Peyer's patch (tissue), 4 donors: ENCODE measurements at regions not wholly inside any gene's neighbourhood (a gene's known extent, or its start where the extent isn't known, plus 50 kb on each side); places are given as distances from the start of the nearest gene placed in this dataset.
A peak's percentile ranks its signal among the peaks of the same experiment; 100 is the strongest.

Experiments used
- DNase-seq, 3 donors: peaks; one replicate each; pipeline ENCODE4 v3.0.0-alpha.2; 2017 to 2019
- H3K27ac ChIP-seq, 4 donors: fragments of 200-600 bp; sonication (generic); one replicate each; pipeline ENCODE4 v1.5.1; 2016 to 2019
- H3K27me3 ChIP-seq, 2 donors: fragments of 200-600 bp; sonication (generic); one replicate each; pipeline ENCODE4 v1.5.1; 2019
- H3K36me3 ChIP-seq, 3 donors: fragments of 200-600 bp; sonication (generic); one replicate each; pipeline ENCODE4 v1.5.1; 2016 to 2019
- H3K4me1 ChIP-seq, 4 donors: fragments of 200-600 bp; sonication (generic); one replicate each; pipeline ENCODE4 v1.5.1; 2016 to 2019
- H3K4me3 ChIP-seq, 4 donors: fragments of 200-600 bp; sonication (generic); 1 replicate in 3 of 4; 2 replicates in 1 of 4; pipeline ENCODE4 v1.5.1; 2016 to 2019; ENCODE audit warnings: mild to moderate bottlenecking in 1 of 4
- H3K9me3 ChIP-seq, 4 donors: fragments of 200-600 bp; sonication (generic); one replicate each; pipeline ENCODE4 v1.5.1; 2016 to 2019; ENCODE audit warnings: mild to moderate bottlenecking in 1 of 4
- POLR2A ChIP-seq, 2 donors: fragments of 450-650 bp; IDR thresholded peaks; one replicate each; pipeline ENCODE4 v1.5.1; 2017; ENCODE audit warnings: antibody characterized with exemption in 2 of 2, mild to moderate bottlenecking in 2 of 2, moderate library complexity in 2 of 2
- TF ChIP-seq, protein P1 (sequence below), 6 experiments: fragments of 450-650 bp in 4 of 6; fragments of 200-600 bp in 2 of 6; sonication (generic) in 1 of 6; IDR thresholded peaks; one replicate each; pipeline ENCODE4 v1.5.1; 2017 to 2019; ENCODE audit warnings: antibody characterized with exemption in 6 of 6, mild to moderate bottlenecking in 3 of 6, moderate library complexity in 1 of 6

DNA sequence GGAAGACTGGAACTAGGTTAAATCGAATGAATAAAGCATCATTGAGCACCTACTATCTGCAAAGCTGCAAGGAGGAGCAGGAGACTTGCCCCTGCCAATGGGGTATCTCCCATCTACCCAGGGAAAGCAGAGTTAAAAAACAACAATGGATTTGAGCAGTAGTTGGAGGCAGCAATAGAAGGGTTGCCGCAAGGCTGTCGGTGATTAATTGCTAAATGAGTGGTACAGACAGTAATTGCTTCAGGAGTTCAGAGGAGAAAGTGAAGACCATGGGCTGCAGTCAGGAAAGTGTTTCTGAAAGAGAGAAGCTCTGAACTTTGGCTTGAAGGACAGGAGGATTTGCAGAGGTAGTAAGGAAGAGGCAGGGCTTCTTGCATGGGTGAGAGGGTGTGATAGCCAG is 152.9 kb downstream of the ACTL8 start:
- no peaks in the 10 kb centered on the region for H3K36me3 ChIP-seq
- no peak overlapping the region for H3K27ac ChIP-seq
- H3K27me3 ChIP-seq: no peaks in the 10 kb centered on the region
- H3K4me3 ChIP-seq: no peak overlapping the region
- no peaks in the 10 kb centered on the region for H3K9me3 ChIP-seq
- no peak for TF ChIP-seq POLR2A (IDR thresholded peaks at IDR 0.05)
- TF ChIP-seq, protein P1, sequence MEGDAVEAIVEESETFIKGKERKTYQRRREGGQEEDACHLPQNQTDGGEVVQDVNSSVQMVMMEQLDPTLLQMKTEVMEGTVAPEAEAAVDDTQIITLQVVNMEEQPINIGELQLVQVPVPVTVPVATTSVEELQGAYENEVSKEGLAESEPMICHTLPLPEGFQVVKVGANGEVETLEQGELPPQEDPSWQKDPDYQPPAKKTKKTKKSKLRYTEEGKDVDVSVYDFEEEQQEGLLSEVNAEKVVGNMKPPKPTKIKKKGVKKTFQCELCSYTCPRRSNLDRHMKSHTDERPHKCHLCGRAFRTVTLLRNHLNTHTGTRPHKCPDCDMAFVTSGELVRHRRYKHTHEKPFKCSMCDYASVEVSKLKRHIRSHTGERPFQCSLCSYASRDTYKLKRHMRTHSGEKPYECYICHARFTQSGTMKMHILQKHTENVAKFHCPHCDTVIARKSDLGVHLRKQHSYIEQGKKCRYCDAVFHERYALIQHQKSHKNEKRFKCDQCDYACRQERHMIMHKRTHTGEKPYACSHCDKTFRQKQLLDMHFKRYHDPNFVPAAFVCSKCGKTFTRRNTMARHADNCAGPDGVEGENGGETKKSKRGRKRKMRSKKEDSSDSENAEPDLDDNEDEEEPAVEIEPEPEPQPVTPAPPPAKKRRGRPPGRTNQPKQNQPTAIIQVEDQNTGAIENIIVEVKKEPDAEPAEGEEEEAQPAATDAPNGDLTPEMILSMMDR (IDR thresholded peaks at IDR 0.05): no peak
- H3K4me1 ChIP-seq: no peaks in the 10 kb centered on the region
- no peak for DNase-seq

DNA sequence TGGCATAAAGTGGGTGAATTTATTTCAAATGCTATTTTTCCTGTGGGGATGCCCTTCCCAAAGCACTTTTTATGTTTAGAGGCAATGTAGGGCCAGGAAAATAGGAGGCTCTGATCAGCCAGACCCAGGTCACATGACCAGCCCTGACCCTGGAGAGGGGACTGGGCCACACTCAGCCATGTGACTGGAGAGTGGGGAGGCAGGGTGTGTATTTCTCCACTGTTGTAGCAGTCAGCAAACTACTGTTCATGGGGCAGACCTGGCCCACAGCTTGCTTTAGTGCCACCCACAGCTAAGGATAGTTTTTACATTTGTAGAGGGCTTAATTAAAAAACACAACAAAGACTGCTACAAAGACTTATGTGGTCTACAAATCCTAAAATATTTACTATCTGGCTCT is 153.8 kb downstream of the ACTL8 start:
- Histone ChIP-seq H3K27ac (no peak overlapping the region), H3K36me3 (no peaks in the 10 kb centered on the region), H3K4me3 (no peak overlapping the region), H3K9me3 (no peaks in the 10 kb centered on the region), H3K27me3 (no peaks in the 10 kb centered on the region), H3K4me1 (no peaks in the 10 kb centered on the region)
- no peak for TF ChIP-seq POLR2A (IDR thresholded peaks at IDR 0.05)
- TF ChIP-seq, protein P1 (IDR thresholded peaks at IDR 0.05): no peak
- no peak for DNase-seq

DNA sequence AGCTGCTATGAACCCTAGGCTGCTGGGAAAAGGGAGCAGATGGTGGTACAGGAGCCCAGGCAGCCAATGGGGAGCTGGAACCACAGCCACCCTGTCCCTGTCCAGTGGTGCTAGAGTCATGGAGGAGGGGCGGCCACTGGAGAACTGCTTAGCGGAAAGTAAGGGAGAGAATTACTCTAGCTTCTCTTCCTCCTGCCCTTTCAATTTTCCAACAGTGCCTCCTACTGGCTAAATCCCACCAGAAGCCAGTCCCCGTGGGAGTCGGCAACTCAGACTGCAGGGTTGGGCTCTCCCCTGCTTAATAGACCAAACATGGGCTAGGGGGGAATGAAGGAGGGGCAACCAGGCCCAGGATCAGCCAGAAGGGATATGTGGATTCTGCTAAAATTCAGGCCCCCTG is 154.5 kb downstream of the ACTL8 start:
- Histone ChIP-seq H3K9me3 (no peaks in the 10 kb centered on the region), H3K4me3 (no peak overlapping the region), H3K4me1 (no peaks in the 10 kb centered on the region), H3K36me3 (no peaks in the 10 kb centered on the region), H3K27ac (no peak overlapping the region), H3K27me3 (no peaks in the 10 kb centered on the region)
- TF ChIP-seq, protein P1 (IDR thresholded peaks at IDR 0.05): no peak
- no peak for TF ChIP-seq POLR2A (IDR thresholded peaks at IDR 0.05)
- no peak for DNase-seq

DNA sequence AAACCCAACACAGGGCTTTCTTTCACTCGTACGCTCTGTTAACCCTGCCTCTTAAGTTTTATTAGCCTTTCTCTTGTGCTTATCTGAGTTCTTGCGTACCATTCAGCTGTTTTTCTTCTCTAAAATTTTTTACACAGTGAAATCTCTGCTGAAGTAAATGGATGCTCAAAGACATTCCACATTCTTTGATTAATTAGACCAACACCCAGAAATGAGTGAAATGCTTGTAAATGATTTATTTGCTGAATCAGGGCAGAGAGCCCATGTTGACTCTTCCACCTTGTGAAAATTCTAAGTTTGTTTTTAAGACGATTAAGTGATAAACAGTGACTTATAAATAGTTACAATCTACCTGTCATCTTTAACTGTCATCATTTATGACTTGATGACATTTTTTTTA is 156.7 kb downstream of the ACTL8 start:
- no peak for TF ChIP-seq POLR2A (IDR thresholded peaks at IDR 0.05)
- TF ChIP-seq, protein P1 (IDR thresholded peaks at IDR 0.05): no peak
- Histone ChIP-seq H3K27me3 (no peaks in the 10 kb centered on the region), H3K27ac (no peak overlapping the region), H3K9me3 (no peaks in the 10 kb centered on the region), H3K36me3 (no peaks in the 10 kb centered on the region), H3K4me1 (no peaks in the 10 kb centered on the region), H3K4me3 (no peak overlapping the region)
- DNase-seq: no peak

DNA sequence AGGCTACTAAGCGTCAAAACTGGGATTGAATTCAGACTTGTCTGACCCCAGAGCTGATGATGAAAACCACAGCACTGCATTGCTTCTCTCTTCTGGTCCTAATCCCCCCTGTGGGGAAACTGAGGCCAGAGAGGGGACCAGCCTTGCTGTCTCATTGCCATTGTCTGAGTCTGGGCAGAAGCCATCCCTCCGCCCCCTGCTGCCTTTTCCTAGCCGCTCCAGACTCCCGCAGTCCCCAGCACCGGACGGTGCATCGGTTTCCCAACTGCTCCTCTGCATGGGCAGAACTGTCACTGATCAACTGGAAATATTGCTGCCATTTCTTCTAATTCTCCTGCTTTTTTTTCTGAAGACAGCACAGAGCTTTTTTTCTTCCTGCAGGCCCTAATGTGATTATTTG is 157.4 kb downstream of the ACTL8 start:
- Histone ChIP-seq H3K36me3 (no peaks in the 10 kb centered on the region), H3K4me1 (no peaks in the 10 kb centered on the region), H3K9me3 (no peaks in the 10 kb centered on the region), H3K27ac (no peak overlapping the region), H3K27me3 (no peaks in the 10 kb centered on the region), H3K4me3 (no peak overlapping the region)
- peak in 1 of 3 donors; percentile 10 for DNase-seq
- TF ChIP-seq POLR2A (IDR thresholded peaks at IDR 0.05): no peak

DNA sequence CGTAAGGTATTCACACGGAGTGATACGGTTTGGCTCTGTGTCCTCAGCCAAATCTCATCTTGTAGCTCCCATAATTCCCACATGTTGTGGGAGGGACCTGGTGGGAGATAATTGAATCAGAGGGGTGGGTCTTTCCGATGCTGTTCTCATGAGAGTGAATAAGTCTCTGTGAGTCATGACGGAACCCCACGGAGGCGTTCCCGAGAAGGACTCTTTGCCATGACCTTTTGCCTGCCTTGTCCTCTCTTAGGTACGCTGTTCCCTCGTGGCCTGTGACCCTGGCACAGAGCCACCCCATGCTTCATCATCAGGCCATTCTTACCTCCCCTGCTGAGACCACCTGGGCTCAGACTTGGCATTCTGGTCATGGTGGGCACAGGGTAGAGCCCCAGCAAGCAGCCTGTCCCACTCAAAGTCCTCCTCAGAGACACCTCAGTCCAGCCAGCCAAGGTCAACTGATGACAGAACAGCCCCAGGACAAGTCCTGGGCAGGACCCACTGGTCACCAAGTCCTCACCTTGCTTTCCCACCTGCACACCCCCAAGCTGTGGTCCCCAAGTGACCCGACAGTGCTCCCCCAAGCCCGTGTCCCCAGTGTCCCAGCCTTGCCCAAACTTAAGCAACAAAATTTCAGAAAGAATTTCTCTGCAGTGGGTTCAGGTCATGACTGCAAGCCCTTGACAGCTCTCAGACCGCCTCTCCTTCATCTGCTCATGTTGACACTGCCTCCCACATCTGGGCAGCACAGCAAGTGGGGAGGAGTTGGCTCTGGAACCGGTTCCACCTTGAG is 158.4 kb downstream of the ACTL8 start:
- Histone ChIP-seq H3K4me1 (no peaks in the 10 kb centered on the region), H3K9me3 (no peaks in the 10 kb centered on the region), H3K36me3 (no peaks in the 10 kb centered on the region), H3K27me3 (no peaks in the 10 kb centered on the region), H3K27ac (no peak overlapping the region), H3K4me3 (no peak overlapping the region)
- TF ChIP-seq, protein P1 (IDR thresholded peaks at IDR 0.05): no peak
- no peak for TF ChIP-seq POLR2A (IDR thresholded peaks at IDR 0.05)
- peak in 1 of 3 donors; percentile 14 for DNase-seq
